GM12878 (cell line): ENCODE measurements at regions not wholly inside any gene's neighbourhood (a gene's known extent, or its start where the extent isn't known, plus 50 kb on each side); places are given as distances from the start of the nearest gene placed in this dataset.

Source experiments
- ATAC-seq: fragments of 200-7000 bp; cut with Tn5 transposase; 3 replicates; pipeline ENCODE4 v1.9.1; 2020; ENCODE audit warnings: mild to moderate bottlenecking, moderate library complexity
- BruUV-seq: library from RNA; stranded (reverse); fragments of 400-500 nt; replicated peaks from 2 replicates; lab custom pipeline; 2021; lab: Mats Ljungman, UMichigan
- CTCF ChIA-PET: fragments of 300-600 bp; sonication (Branson Sonifier 250); formaldehyde crosslinking; extraction: SDS; loops from one replicate; lab custom pipeline; 2021; ENCODE audit warnings: inconsistent platforms; lab: Yijun Ruan, JAX
- POLR2A ChIA-PET: fragments of 350-600 bp; formaldehyde crosslinking; extraction: SDS; loops from one replicate; lab custom pipeline; 2021; ENCODE audit warnings: inconsistent platforms; lab: Charles Lee
- RAD21 ChIA-PET: fragments of 300-600 bp; sonication (Branson Sonifier 250); formaldehyde crosslinking; loops from one replicate; lab custom pipeline; 2023; ENCODE audit warnings: antibody characterized with exemption; ENCODE audit not compliant: unreplicated experiment; lab: Charles Lee
- SMC1A ChIA-PET: fragments of 300-600 bp; sonication (Branson Sonifier 250); formaldehyde crosslinking; loops from one replicate; lab custom pipeline; 2023; ENCODE audit not compliant: unreplicated experiment, uncharacterized antibody; lab: Charles Lee
- DNase-seq: peaks from one replicate; pipeline ENCODE4 v3.0.0-alpha.2; 2011; ENCODE audit warnings: low read depth, low spot score
- FAIRE-seq: peaks from 3 replicates; lab custom pipeline; 2011; peaks lifted over from hg19 to GRCh38; lab: Jason Lieb, UNC
- H2AFZ ChIP-seq: 2 replicates; pipeline ENCODE4 v1.6.0; 2011; ENCODE audit warnings: low read depth, low read length, control low read depth; ENCODE audit not compliant: control insufficient read depth
- H3K27ac ChIP-seq: 2 replicates; pipeline ENCODE4 v1.5.1; 2011; ENCODE audit warnings: control low read depth; ENCODE audit not compliant: control insufficient read depth, insufficient read depth
- H3K27me3 ChIP-seq, 2 experiments: replicated peaks in 1 of 2; 2 replicates each; pipeline versions ENCODE4 v1.6.0 to v1.6.1; 2011; ENCODE audit warnings: low read length in 1 of 2; ENCODE audit not compliant: control insufficient read depth in 2 of 2, insufficient read depth in 2 of 2
- H3K36me3 ChIP-seq, 2 experiments: 2 replicates each; pipeline ENCODE4 v1.5.1; 2011; ENCODE audit warnings: low read length in 1 of 2; ENCODE audit not compliant: control insufficient read depth in 2 of 2, insufficient read depth in 2 of 2
- H3K4me1 ChIP-seq: 2 replicates; pipeline ENCODE4 v1.6.1; 2011; ENCODE audit warnings: mild to moderate bottlenecking, low read length, moderate library complexity, mixed read lengths; ENCODE audit not compliant: control insufficient read depth, insufficient read depth
- H3K4me2 ChIP-seq: 2 replicates; pipeline ENCODE4 v1.6.0; 2011; ENCODE audit warnings: control low read depth; ENCODE audit not compliant: control insufficient read depth, insufficient read depth
- H3K4me3 ChIP-seq: fragments of 200-600 bp; sonication (generic); 2 replicates; pipeline ENCODE4 v1.5.1; 2016
- H3K79me2 ChIP-seq: 2 replicates; pipeline ENCODE4 v1.6.0; 2011; ENCODE audit warnings: low read length; ENCODE audit not compliant: control insufficient read depth, insufficient read depth
- H3K9ac ChIP-seq: 2 replicates; pipeline ENCODE4 v1.8.0; 2011; ENCODE audit warnings: low read length, control low read depth, mixed read lengths; ENCODE audit not compliant: control insufficient read depth, insufficient read depth
- H3K9me3 ChIP-seq: replicated peaks from 3 replicates; pipeline ENCODE4 v1.5.1; 2011; ENCODE audit warnings: mild to moderate bottlenecking, low read length; ENCODE audit not compliant: control insufficient read depth, insufficient read depth
- H4K20me1 ChIP-seq: 2 replicates; pipeline ENCODE4 v1.6.0; 2011; ENCODE audit not compliant: control insufficient read depth, insufficient read depth
- CEBPB ChIP-seq, 2 experiments: fragments of 150-350 bp in 1 of 2; IDR thresholded peaks; 2 replicates each; pipeline ENCODE4 v1.6.1; 2012 to 2014; ENCODE audit warnings: low read depth in 2 of 2, low read length in 2 of 2, borderline replicate concordance in 1 of 2, inconsistent platforms in 1 of 2
- ETV6 ChIP-seq, 2 experiments: fragments of 450-650 bp in 1 of 2; IDR thresholded peaks in 1 of 2; conservative IDR thresholded peaks in 1 of 2; 2 replicates each; pipeline ENCODE4 v1.6.1; 2014; ENCODE audit warnings: antibody characterized with exemption in 1 of 2, borderline replicate concordance in 1 of 2, low read depth in 1 of 2, mild to moderate bottlenecking in 1 of 2, moderate library complexity in 1 of 2
- IKZF2 ChIP-seq, 2 experiments: fragments of 450-650 bp; IDR thresholded peaks; 2 replicates each; pipeline ENCODE4 v1.6.1; 2017; ENCODE audit warnings: mild to moderate bottlenecking in 2 of 2, moderate library complexity in 2 of 2
- KLF5 ChIP-seq: fragments of 450-650 bp; IDR thresholded peaks from 2 replicates; pipeline ENCODE4 v1.6.1; 2014; ENCODE audit warnings: mild to moderate bottlenecking; ENCODE audit not compliant: partially characterized antibody
- LARP7 ChIP-seq: fragments of 450-650 bp; IDR thresholded peaks from 2 replicates; pipeline ENCODE4 v1.6.1; 2017; ENCODE audit warnings: mild to moderate bottlenecking
- NFIC ChIP-seq: IDR thresholded peaks from 2 replicates; pipeline ENCODE4 v1.6.1; 2012; ENCODE audit warnings: low read depth, mild to moderate bottlenecking, inconsistent platforms, low read length, moderate library complexity
- RCOR1 ChIP-seq: conservative IDR thresholded peaks from 2 replicates; pipeline ENCODE4 v1.6.1; 2012; ENCODE audit warnings: low read depth, low read length, improper control_type of control experiment
- WGBS: methylation state at CpG from one replicate; pipeline ENCODE4 v1.1.6; 2016; ENCODE audit warnings: low lambda C conversion rate; ENCODE audit not compliant: insufficient replicate concordance, insufficient coverage; ENCODE audit errors: missing lambda C conversion rate; 5-methylcytosine and 5-hydroxymethylcytosine counted together
- in situ Hi-C: fragments of 300-500 bp; cut with MboI; formaldehyde crosslinking; loops from 9 replicates; pipeline ENCODE4 v1.14.3; 2018; ENCODE audit warnings: mixed read lengths
- intact Hi-C: fragments of 100-400 bp; cut with micrococcal nuclease; formaldehyde crosslinking; loops from one replicate; pipeline ENCODE4 v1.14.2; 2022; ENCODE audit not compliant: unreplicated experiment
- TF ChIP-seq, protein P1 (sequence below): fragments of 450-650 bp; IDR thresholded peaks from 2 replicates; pipeline ENCODE4 v1.6.1; 2014; ENCODE audit warnings: mild to moderate bottlenecking

DNA sequence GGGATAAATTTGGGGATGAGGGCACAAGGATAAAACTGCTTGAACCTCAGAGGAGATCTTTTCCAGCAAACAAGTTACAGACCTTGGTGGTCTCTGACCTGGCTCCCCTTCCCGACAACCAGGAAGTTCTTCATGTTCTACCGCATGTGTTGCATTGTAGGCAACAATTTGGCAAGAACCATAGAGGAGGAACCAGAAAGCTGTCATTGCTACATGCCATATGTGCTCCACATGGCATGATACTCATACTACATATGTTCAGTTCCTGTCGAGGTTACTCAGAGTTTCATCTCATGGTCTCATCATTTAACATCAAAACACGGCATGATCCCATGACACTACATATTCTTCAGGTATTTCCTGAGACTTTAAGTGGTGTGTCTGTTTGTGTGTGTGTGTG, 235.9 kb downstream of the OR13H1 start (continued):
- TF ChIP-seq CEBPB (IDR thresholded peaks at IDR 0.05; ENCODE audit: borderline replicate concordance in 1 of 2, low read depth in 2 of 2, low read length in 2 of 2), result no peak
- no peak for TF ChIP-seq NFIC
- TF ChIP-seq LARP7, result no peak
- TF ChIP-seq, all 136 proteins: peak for 0

DNA sequence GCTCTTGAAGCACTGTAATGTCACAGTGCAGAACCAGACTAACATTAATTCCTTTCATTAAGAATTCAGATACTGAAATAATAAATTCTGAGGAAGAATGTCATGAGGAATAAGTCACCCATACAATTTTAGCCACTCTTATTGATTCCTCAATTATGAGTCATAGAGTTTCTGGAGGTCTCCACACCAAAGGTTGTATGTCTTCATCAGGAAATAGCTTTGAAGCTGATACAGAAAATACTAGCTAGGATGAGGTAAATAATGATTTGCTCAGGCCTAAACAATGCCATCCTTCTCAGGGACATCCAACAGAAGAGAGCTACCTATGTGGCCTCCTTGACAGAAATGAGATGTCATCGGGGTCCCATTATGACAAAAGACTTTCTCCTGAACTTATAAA, 238.8 kb downstream of the OR13H1 start:
- Histone ChIP-seq H3K9me3 (no peaks in the 10 kb centered on the region), H2AFZ (no peak overlapping the region), H3K36me3 (no peaks in the 10 kb centered on the region; a peak in 1 of 4 replicates), H3K79me2 (no peaks in the 10 kb centered on the region), H4K20me1 (no peaks in the 10 kb centered on the region), H3K9ac (no peak overlapping the region), H3K27ac (no peak overlapping the region), H3K4me1 (peaks cover 5% of the 10 kb centered on the region; the same call in 1 of the 2 replicates), H3K4me3 (no peak overlapping the region), H3K4me2 (no peak overlapping the region), H3K27me3 (no peaks in the 10 kb centered on the region)
- DNase-seq (no peak), FAIRE-seq (no peak), ATAC-seq (no peak)
- WGBS, result 0% methylated on average over 1 of the region's 1 CpG
- TF ChIP-seq IKZF2 (IDR thresholded peaks at IDR 0.05) (no peak), KLF5 (no peak), RCOR1 (no peak), ETV6 (conservative IDR thresholded peaks at IDR 0.05 in 1 of 2, IDR thresholded peaks at IDR 0.05 in 1 of 2; ENCODE audit: borderline replicate concordance in 1 of 2, low read depth in 1 of 2) (no peak)
- TF ChIP-seq, protein P1, sequence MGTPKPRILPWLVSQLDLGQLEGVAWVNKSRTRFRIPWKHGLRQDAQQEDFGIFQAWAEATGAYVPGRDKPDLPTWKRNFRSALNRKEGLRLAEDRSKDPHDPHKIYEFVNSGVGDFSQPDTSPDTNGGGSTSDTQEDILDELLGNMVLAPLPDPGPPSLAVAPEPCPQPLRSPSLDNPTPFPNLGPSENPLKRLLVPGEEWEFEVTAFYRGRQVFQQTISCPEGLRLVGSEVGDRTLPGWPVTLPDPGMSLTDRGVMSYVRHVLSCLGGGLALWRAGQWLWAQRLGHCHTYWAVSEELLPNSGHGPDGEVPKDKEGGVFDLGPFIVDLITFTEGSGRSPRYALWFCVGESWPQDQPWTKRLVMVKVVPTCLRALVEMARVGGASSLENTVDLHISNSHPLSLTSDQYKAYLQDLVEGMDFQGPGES, result no peak
- intact Hi-C loops, result loop anchor here (1.0 to 5.0 kb wide), 2 partner anchors 10 to 40 kb away; no protein-coding TSS in a partner anchor
- SMC1A ChIA-PET, result interaction anchor here (0.9 to 1.7 kb wide), 3 partner anchors 18 to 29 kb away, joined by 3 to 5 read pairs (median 5); no protein-coding TSS in a partner anchor
- no TSS peak for BruUV-seq
- CTCF ChIA-PET, result interaction anchor here (0.9 to 2.8 kb wide), 5 partner anchors 11 to 41 kb away, joined by 3 to 11 read pairs (median 4); no protein-coding TSS in a partner anchor
- RAD21 ChIA-PET, result interaction anchor here (1.6 to 2.1 kb wide), 3 partner anchors 19 to 36 kb away, joined by 3 to 7 read pairs (median 6); no protein-coding TSS in a partner anchor
- in situ Hi-C loops, result no loop called here
- POLR2A ChIA-PET, result no interaction called here
